DOHH2 (cell line): ENCODE measurements at regions not wholly inside any gene's neighbourhood (a gene's known extent, or its start where the extent isn't known, plus 50 kb on each side); places are given as distances from the start of the nearest gene placed in this dataset.

ENCODE experiments used
- EZH2phosphoT487 ChIP-seq: fragments of 200-600 bp; sonication (generic); IDR thresholded peaks from 2 replicates; pipeline ENCODE4 v1.6.1; 2017; ENCODE audit warnings: borderline replicate concordance, mild to moderate bottlenecking, antibody characterized with exemption, low read length, moderate library complexity, mixed read lengths
- TF ChIP-seq, protein P1 (sequence below): fragments of 200-600 bp; sonication (generic); IDR thresholded peaks from one replicate; pipeline ENCODE4 v1.5.1; 2014; ENCODE audit warnings: antibody characterized with exemption, mild to moderate bottlenecking, low read depth, low read length; ENCODE audit not compliant: poor library complexity, severe bottlenecking

DNA sequence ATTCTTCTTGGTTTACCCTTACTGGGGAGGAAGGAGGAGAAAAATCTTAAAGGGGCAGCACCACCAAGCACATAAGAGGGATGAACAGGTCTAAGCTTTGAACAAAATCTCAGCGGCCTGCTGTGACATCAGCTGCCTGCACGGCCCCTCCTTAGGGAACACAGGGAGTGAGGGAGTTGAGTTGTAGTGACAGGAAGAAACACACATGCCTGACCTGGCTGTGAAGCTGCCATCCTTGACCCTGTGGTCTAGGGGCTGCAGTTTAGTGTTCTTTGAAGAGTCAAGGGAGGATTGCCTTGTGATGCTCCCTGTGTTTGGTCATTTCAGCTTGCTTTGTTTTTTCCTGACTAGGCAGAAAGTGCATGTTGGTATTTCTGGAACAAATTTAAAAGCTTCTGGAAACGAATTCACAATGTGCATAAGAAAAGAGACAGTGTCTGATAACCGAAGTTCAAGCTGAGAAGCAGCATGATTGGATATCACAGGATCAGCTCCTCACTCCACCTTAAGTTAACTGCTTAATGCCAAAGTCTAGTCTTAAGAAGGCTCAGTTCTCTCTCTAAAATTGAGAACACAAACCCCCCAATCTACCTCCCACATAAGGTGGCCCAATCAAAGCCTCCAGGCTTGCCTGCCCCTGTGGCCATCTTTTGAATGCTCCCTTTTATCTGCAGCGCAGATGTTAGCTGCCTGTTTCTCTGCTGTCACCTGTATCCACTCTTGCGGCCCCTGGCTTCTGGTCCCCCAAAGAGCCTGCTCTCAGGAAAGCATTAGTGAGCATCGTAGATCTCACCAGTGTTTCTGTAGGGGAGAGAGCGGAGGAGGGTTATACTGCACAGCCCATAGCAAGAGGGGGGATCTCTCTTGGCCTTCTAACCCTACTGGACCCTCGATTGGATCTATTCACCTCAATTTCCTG lies 82.2 kb downstream of the SCN11A start:
- TF ChIP-seq, protein P1, sequence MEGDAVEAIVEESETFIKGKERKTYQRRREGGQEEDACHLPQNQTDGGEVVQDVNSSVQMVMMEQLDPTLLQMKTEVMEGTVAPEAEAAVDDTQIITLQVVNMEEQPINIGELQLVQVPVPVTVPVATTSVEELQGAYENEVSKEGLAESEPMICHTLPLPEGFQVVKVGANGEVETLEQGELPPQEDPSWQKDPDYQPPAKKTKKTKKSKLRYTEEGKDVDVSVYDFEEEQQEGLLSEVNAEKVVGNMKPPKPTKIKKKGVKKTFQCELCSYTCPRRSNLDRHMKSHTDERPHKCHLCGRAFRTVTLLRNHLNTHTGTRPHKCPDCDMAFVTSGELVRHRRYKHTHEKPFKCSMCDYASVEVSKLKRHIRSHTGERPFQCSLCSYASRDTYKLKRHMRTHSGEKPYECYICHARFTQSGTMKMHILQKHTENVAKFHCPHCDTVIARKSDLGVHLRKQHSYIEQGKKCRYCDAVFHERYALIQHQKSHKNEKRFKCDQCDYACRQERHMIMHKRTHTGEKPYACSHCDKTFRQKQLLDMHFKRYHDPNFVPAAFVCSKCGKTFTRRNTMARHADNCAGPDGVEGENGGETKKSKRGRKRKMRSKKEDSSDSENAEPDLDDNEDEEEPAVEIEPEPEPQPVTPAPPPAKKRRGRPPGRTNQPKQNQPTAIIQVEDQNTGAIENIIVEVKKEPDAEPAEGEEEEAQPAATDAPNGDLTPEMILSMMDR: no peak
- no peak for TF ChIP-seq EZH2phosphoT487
